ENCODE measurements at regions not wholly inside any gene's neighbourhood (a gene's known extent, or its start where the extent isn't known, plus 50 kb on each side); places are given as distances from the start of the nearest gene placed in this dataset.
"Not testable (repeated sequence)": the region's sequence is repeated elsewhere in the genome, so short reads cannot be mapped to it uniquely, and the experiment has no call there.

GRCh38 chr9:108430655-108431054 is 425.1 kb downstream of the ACTL7B start:
- Histone ChIP-seq H3K79me1 (ENCODE audit: low read length) (no peaks in the 10 kb centered on the region), H2BK120ac (ENCODE audit: insufficient read depth, low read length, poor library complexity) (no peak overlapping the region), H3K23ac (ENCODE audit: low read length) (no peak overlapping the region), H3K4me3 (ENCODE audit: low read depth, low read length) (no peak overlapping the region), H3K27me3 (ENCODE audit: insufficient read depth, low read length) (no peaks in the 10 kb centered on the region), H3K4ac (ENCODE audit: low read depth, low read length) (no peak overlapping the region), H2BK12ac (ENCODE audit: low read length) (no peak overlapping the region), H2BK5ac (ENCODE audit: low read depth, low read length, poor library complexity) (no peak overlapping the region), H3K4me1 (ENCODE audit: control insufficient read depth in 1 of 2, insufficient read depth in 2 of 2, low read length in 2 of 2) (no peaks in the 10 kb centered on the region), H3K14ac (ENCODE audit: low read length) (no peak overlapping the region), H3K27ac (ENCODE audit: low read depth, low read length) (no peak overlapping the region), H3K9ac (ENCODE audit: low read length) (no peak overlapping the region), H3K36me3 (ENCODE audit: control insufficient read depth in 1 of 2, insufficient read depth in 2 of 2, low read length in 2 of 2) (no peaks in the 10 kb centered on the region), H3K79me2 (ENCODE audit: control insufficient read depth, insufficient read depth, low read length, poor library complexity) (no peaks in the 10 kb centered on the region), H3K18ac (ENCODE audit: low read length) (no peak overlapping the region), H3K4me2 (ENCODE audit: low read length) (no peak overlapping the region), H4K12ac (ENCODE audit: low read depth, low read length) (no peak overlapping the region), H2AFZ (ENCODE audit: insufficient read depth, low read length, poor library complexity) (no peak overlapping the region), H3K9me3 (ENCODE audit: insufficient read depth, low read depth, low read length) (no peaks in the 10 kb centered on the region), H2AK5ac (ENCODE audit: low read length) (no peak overlapping the region), H4K91ac (ENCODE audit: low read depth, low read length) (no peak overlapping the region), H4K8ac (ENCODE audit: low read depth, low read length) (no peak overlapping the region)
- DNase-seq = no peak
- WGBS (ENCODE audit: extremely low coverage, insufficient coverage, insufficient read length) = no CpG with 5 or more reads among the region's 2 CpGs

- no peak overlapping the region for H3K27ac ChIP-seq (ENCODE audit: low read depth, low read length)
- peaks cover 2% of the 10 kb centered on the region for H3K9me3 ChIP-seq (ENCODE audit: insufficient read depth, low read depth, low read length)
- H3K27me3 ChIP-seq (ENCODE audit: insufficient read depth, low read length) = no peaks in the 10 kb centered on the region
- H3K4me2 ChIP-seq (ENCODE audit: low read length) = no peak overlapping the region
- no CpG with 5 or more reads among the region's 3 CpGs for WGBS (ENCODE audit: extremely low coverage, insufficient coverage, insufficient read length)
- DNase-seq = no peak
- H2AK5ac ChIP-seq (ENCODE audit: low read length) = no peak overlapping the region
- no peak overlapping the region for H3K23ac ChIP-seq (ENCODE audit: low read length)
- no peak overlapping the region for H3K4ac ChIP-seq (ENCODE audit: low read depth, low read length)
- H2AFZ ChIP-seq (ENCODE audit: insufficient read depth, low read length, poor library complexity) = no peak overlapping the region
- H4K8ac ChIP-seq (ENCODE audit: low read depth, low read length) = no peak overlapping the region
- no peak overlapping the region for H2BK5ac ChIP-seq (ENCODE audit: low read depth, low read length, poor library complexity)
- no peak overlapping the region for H4K91ac ChIP-seq (ENCODE audit: low read depth, low read length)
- no peak overlapping the region for H2BK120ac ChIP-seq (ENCODE audit: insufficient read depth, low read length, poor library complexity)
- H3K4me3 ChIP-seq (ENCODE audit: low read depth, low read length) = no peak overlapping the region
- no peak overlapping the region for H3K9ac ChIP-seq (ENCODE audit: low read length)
- peaks cover 0 to 2% of the 10 kb centered on the region in 2 experiments for H3K4me1 ChIP-seq (ENCODE audit: control insufficient read depth in 1 of 2, insufficient read depth in 2 of 2, low read length in 2 of 2)
- H3K18ac ChIP-seq (ENCODE audit: low read length) = no peak overlapping the region
- H3K14ac ChIP-seq (ENCODE audit: low read length) = no peak overlapping the region
- H3K79me2 ChIP-seq (ENCODE audit: control insufficient read depth, insufficient read depth, low read length, poor library complexity) = no peaks in the 10 kb centered on the region
- no peaks in the 10 kb centered on the region for H3K36me3 ChIP-seq (ENCODE audit: control insufficient read depth in 1 of 2, insufficient read depth in 2 of 2, low read length in 2 of 2)
- H2BK12ac ChIP-seq (ENCODE audit: low read length) = no peak overlapping the region
- no peak overlapping the region for H4K12ac ChIP-seq (ENCODE audit: low read depth, low read length)
- H3K79me1 ChIP-seq (ENCODE audit: low read length) = no peaks in the 10 kb centered on the region
Observed at GRCh38 chr9:108427751-108428150, 428.0 kb downstream of the ACTL7B start.

GRCh38 chr9:108426421-108426940 is 429.3 kb downstream of the ACTL7B start:
- H2BK120ac ChIP-seq (ENCODE audit: insufficient read depth, low read length, poor library complexity); H2AFZ ChIP-seq (ENCODE audit: insufficient read depth, low read length, poor library complexity); H2BK5ac ChIP-seq (ENCODE audit: low read depth, low read length, poor library complexity); H3K4me3 ChIP-seq (ENCODE audit: low read depth, low read length); H3K36me3 ChIP-seq (ENCODE audit: control insufficient read depth in 1 of 2, insufficient read depth in 2 of 2, low read length in 2 of 2); H4K8ac ChIP-seq (ENCODE audit: low read depth, low read length); H4K12ac ChIP-seq (ENCODE audit: low read depth, low read length); H3K27ac ChIP-seq (ENCODE audit: low read depth, low read length); H3K18ac ChIP-seq (ENCODE audit: low read length); H3K4ac ChIP-seq (ENCODE audit: low read depth, low read length); H3K14ac ChIP-seq (ENCODE audit: low read length); H3K9me3 ChIP-seq (ENCODE audit: insufficient read depth, low read depth, low read length); DNase-seq; H3K4me2 ChIP-seq (ENCODE audit: low read length); H3K79me2 ChIP-seq (ENCODE audit: control insufficient read depth, insufficient read depth, low read length, poor library complexity); H3K79me1 ChIP-seq (ENCODE audit: low read length); H3K4me1 ChIP-seq (ENCODE audit: control insufficient read depth in 1 of 2, insufficient read depth in 2 of 2, low read length in 2 of 2); H3K9ac ChIP-seq (ENCODE audit: low read length); H4K91ac ChIP-seq (ENCODE audit: low read depth, low read length); H3K27me3 ChIP-seq (ENCODE audit: insufficient read depth, low read length); H3K23ac ChIP-seq (ENCODE audit: low read length); H2AK5ac ChIP-seq (ENCODE audit: low read length); H2BK12ac ChIP-seq (ENCODE audit: low read length): not testable (repeated sequence)
- no CpG with 5 or more reads among the region's 3 CpGs for WGBS (ENCODE audit: extremely low coverage, insufficient coverage, insufficient read length)

- Histone ChIP-seq H3K27me3 (ENCODE audit: insufficient read depth, low read length) (no peaks in the 10 kb centered on the region), H2BK120ac (ENCODE audit: insufficient read depth, low read length, poor library complexity) (no peak overlapping the region), H4K12ac (ENCODE audit: low read depth, low read length) (no peak overlapping the region), H3K36me3 (ENCODE audit: control insufficient read depth in 1 of 2, insufficient read depth in 2 of 2, low read length in 2 of 2) (no peaks in the 10 kb centered on the region), H4K8ac (ENCODE audit: low read depth, low read length) (no peak overlapping the region), H3K4me3 (ENCODE audit: low read depth, low read length) (no peak overlapping the region), H3K27ac (ENCODE audit: low read depth, low read length) (no peak overlapping the region), H3K23ac (ENCODE audit: low read length) (no peak overlapping the region), H3K9ac (ENCODE audit: low read length) (no peak overlapping the region), H2AFZ (ENCODE audit: insufficient read depth, low read length, poor library complexity) (no peak overlapping the region), H3K9me3 (ENCODE audit: insufficient read depth, low read depth, low read length) (peaks cover 2% of the 10 kb centered on the region), H3K14ac (ENCODE audit: low read length) (no peak overlapping the region), H2AK5ac (ENCODE audit: low read length) (no peak overlapping the region), H3K4ac (ENCODE audit: low read depth, low read length) (no peak overlapping the region), H3K79me1 (ENCODE audit: low read length) (no peaks in the 10 kb centered on the region), H3K4me2 (ENCODE audit: low read length) (no peak overlapping the region), H3K4me1 (ENCODE audit: control insufficient read depth in 1 of 2, insufficient read depth in 2 of 2, low read length in 2 of 2) (peaks cover 0 to 2% of the 10 kb centered on the region in 2 experiments), H3K79me2 (ENCODE audit: control insufficient read depth, insufficient read depth, low read length, poor library complexity) (no peaks in the 10 kb centered on the region), H2BK12ac (ENCODE audit: low read length) (no peak overlapping the region), H4K91ac (ENCODE audit: low read depth, low read length) (no peak overlapping the region), H3K18ac (ENCODE audit: low read length) (no peak overlapping the region), H2BK5ac (ENCODE audit: low read depth, low read length, poor library complexity) (no peak overlapping the region)
- WGBS (ENCODE audit: extremely low coverage, insufficient coverage, insufficient read length) = no CpG with 5 or more reads among the region's 9 CpGs
- DNase-seq = no peak
Observed at GRCh38 chr9:108423433-108423832, 432.4 kb downstream of the ACTL7B start.
